ENCODE measurements at regions not wholly inside any gene's neighbourhood (a gene's known extent, or its start where the extent isn't known, plus 50 kb on each side); places are given as distances from the start of the nearest gene placed in this dataset.
"Not testable (repeated sequence)": the region's sequence is repeated elsewhere in the genome, so short reads cannot be mapped to it uniquely, and the experiment has no call there.

DNA sequence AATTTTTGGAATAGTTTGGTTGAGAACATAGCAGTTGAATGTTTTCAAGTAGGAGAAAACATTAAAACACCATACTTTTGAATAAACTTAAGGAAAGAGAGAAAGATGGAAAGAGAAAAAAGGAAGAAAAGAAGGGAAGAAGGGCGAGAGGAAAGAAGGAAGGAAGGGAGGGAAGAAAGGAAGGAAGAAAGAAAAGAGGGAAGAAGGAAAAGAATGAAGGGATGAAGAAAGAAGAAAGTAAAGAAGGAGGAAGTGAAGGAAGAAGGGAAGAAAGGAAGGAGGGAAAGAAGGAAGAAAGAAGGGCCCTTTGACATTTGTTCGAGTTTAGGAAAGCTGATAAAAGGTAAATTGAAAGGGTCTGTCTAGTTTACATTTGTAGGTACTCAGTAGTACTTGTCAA, 482.7 kb downstream of the SIPA1L2 start:
- DNase-seq, result no peak

DNA sequence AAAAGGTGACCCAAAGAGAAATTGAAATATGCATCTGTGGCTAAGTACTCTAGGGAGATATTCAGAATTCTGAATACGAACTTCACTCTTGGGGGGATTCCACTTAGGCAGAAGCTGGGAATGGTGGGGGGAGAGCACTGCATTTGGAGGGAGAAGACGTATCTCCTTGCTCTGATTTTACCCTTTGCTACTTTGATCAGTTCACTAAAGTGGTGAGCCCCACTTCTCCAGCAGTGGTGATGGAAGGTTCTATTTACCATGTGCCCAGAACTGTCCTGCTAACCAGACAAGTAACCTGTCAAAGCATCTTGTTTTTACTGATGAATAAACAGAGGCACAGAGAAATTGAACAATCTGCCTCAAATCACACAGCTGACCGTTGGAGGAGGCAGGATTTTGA, 483.4 kb downstream of the SIPA1L2 start:
- DNase-seq, result no peak

DNA sequence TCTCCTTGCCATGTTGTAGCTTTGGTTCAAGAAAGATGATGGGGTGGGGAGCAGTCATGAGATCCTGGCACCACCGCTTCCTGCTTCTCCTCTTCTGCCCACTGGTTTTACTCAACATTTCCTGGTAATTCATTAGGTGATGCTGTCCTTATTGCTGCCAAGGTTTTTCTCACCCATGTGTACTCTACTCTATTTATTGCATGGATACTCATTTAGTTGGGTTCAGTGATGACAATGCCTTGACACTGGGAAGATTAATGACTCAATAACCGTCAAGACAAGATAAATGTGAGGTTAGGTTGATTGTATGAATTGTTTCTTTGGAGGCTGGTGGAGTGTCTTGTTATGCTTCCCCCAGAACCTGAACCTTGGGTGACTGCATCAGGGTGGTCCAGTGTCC, 484.2 kb downstream of the SIPA1L2 start:
- no peak for DNase-seq

DNA sequence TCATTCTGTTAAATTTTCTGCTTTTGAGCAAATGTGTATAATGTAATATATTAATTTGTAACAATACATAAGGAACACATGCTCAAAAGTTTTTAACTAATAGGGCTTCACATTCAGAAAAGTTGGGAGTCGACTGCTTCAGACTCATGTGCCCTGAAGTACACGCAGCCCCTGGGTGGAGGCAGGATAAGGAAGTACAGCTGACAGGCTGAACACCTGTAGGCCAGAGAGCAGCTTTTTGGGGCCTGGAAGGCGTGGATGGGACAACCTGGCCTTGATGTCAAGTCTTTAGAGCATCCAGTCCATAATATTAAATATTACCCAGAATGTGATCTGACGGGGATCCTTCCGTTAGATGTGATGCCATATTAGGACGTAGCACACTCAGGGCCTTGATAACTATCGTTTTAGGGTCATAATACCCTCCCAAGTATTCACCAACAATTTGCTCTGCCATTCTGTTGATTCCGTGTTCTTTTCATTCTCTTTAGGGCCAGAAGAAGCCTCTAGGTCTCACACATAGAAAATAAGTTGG, 485.2 kb downstream of the SIPA1L2 start:
- no peak for DNase-seq

DNA sequence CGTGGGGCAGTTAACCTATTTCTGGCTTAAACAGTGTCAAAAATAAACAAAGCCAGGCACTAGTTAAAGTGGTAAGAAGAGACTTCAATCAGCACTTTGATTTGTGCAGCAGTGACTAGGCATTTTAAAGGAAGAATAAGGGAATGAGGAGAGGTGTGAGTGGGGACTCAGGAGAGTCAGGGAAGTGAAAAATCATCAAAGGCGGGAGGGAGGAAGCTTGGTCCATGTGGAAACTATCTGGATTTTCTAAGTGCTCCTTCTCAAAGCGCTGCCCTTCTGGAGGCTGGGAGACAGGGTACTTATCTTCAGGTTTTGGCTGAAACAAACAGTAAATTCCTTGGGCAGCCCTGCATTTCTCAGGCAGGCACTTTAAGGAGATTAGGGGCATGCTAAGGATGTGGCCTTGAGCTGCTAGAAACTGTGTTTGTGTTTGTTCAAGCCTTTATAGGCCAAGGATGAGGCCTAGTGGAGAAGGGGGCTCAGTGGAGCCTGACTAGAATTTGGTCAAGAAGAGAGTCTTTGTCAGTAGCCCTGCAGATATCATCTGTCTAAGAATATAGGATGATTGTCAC, 486.5 kb downstream of the SIPA1L2 start:
- no peak for DNase-seq

DNA sequence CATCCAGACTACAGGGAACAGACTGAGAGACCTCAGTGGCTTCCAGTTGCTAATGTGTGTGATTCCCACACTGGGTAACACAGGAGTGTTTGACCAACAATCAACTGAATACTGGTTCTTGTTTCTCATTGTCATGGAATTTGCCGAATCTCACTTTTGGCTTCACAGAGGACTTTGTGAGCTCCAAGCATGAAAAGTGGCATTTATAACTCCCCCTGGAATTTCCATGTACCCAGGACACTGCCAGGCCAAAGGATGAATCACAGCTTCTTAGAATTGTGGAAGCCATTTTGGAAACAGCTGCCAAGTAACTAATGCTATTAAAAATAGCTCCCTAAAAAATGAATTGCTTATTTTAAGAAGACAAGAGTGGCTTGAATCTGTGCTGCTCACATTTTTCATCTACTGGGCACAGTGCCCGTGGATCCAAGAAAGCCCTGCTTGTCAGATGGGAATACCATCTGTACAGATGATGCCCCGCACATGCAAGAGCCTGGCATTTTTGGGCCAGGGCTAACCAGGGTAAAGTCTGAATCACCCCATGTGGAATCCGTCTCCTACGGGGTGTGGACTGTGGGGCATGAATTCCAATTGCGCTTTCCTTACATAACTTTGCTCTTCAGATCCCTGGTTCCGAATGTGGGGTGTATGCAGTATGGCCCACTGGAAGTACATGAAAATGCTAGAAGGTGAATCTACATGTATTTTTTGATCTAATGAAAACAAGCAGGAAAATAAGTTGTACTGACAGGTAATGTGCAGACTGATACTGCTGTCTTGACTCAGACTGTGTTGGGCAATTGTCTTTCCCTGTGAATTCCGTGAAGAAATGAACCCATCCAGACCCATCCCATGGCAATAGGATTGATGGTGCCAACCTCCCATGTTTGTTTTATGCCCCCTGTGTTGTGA, 487.3 kb downstream of the SIPA1L2 start:
- no peak for DNase-seq

DNA sequence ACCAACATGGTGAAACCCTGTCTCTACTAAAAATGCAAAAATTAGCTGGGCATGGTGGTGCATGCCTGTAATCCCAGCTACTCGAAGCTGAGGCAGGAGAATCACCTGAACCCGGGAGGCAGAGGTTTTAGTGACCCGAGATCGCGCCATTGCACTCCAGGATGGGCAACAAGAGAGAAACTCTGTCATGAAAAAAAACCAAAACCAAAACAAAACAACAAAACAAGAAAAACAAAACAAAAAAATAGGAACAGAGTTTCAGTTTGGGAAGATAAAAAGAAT, 488.8 kb downstream of the SIPA1L2 start:
- DNase-seq, result not testable (repeated sequence)

DNA sequence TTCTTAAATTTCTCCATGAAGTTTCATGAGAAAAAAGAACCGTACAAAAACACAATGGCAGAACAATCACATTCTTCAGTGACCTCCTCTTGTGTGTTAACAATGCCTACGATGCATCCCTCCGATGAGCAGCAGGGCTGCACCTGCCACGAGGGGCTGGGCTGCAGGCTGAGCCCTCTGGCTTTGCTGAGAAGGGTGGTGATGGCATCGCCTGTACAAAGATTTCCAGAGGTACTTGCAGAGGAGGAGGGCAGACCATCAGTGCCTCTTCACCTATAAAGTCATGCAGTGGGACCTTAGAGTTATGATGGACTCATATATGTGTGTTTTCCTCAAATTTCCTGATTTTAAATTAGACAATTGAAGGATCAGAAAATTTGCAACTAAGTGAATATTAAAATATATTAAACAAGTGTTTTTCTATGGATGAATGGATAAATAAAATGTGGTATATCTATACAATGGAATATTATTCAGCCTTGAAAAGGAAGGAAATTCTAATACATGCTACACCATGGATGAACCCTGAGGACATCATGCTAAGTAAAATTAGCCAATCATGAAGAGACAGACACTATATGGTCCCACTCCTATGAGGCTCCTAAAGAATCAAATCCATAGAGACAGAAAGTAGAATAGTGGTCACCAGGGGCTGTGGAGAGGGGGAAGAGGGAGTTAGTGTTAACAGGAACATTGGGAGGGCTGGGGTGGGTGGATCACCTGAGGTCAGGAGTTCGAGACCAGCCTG, 489.3 kb downstream of the SIPA1L2 start:
- DNase-seq, result no peak

DNA sequence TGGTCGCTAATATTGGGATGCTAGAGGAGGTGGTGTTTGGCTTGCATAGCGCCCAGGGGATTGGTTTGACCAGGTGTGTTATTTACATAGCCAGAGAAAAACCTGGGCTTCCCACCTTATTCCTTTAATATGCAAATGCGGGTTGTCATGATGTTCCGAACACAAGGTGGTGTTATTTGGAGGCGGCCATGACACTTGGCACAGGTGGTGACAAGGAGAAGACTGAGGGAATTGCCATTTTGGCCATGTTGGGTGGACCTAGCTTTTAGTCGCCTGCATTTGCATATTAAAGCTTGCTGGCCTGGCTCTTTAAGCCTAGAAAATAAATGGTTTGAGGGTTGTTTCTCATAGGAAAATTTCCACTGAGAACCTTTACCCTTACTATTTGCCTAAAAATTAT, 490.5 kb downstream of the SIPA1L2 start:
- DNase-seq, result no peak

DNA sequence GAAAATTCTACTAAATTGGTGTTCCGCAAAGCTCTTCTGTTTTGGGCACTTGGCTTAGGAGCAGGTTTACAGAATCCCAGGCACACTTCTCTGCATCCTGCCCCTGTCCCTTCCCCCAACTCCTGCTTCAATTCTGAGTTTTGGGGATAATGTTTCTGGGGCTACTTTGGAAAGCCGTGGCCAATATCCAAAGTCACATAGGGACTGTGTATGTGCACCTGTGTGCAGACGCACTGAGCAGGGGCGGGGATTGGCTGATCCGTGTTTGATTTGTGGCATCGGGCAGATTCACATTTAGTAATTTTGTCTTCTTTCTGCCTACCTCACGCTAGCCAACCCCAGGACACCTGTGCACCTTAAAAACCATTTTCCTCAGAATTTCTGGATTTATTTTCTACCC, 491.9 kb downstream of the SIPA1L2 start:
- DNase-seq, result no peak

DNA sequence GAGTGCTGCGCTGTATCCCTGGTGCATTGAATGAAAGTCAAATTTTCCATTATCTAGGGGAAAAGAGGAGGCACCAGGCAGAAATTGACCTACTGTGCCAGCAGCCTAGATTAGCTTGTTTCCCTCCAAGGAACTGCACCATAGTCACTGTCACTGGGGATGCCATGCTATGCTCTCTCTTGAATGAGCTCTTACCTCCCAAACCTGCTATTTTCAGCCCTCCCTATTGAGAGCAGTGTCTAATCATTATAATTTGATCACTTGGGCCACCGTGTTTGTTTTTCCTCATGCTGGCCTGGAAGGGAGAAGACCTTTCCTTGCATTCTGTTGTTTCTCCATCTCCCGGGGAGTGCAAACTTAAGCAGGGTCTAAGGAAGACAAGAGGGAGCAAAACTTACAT, 492.9 kb downstream of the SIPA1L2 start:
- DNase-seq, result no peak

DNA sequence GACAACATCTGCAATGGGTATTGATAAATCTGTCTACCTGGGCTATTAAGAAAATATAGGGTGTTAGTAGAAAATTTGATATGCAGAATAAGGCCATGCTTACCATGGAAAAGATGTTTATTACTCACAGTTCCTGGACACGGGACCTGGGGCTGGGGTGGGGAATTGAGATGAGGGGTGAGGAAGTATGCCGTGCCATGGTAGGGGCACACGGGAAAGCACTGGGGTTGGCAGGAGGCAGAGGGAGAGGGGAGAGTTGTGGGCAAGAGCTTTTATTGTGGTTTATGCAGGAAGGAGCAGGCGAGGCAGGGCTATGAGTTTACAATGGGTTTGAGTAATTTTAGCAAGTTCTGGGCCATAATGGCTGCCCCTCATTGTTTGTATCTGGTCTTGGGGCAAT, 493.8 kb downstream of the SIPA1L2 start:
- no peak for DNase-seq

DNA sequence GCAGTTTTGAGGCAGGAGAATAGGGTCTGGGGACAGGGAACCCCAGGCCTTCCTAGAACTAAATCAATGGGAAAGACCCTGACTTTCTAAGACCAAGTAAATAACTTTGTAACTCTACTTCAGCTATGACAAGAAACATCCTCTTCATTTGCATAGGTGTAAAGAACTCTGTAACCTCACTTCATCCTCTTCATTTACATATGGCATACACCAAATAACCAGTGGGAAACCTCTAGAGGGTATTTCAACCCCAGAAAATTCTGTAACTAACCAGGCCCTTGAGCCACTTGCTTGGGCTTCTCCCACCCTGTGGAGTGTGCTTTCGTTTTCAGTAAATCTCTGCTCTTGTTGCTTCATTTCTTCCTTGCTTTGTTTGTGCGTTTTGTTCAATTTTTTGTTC, 495.6 kb downstream of the SIPA1L2 start:
- DNase-seq, result no peak

DNA sequence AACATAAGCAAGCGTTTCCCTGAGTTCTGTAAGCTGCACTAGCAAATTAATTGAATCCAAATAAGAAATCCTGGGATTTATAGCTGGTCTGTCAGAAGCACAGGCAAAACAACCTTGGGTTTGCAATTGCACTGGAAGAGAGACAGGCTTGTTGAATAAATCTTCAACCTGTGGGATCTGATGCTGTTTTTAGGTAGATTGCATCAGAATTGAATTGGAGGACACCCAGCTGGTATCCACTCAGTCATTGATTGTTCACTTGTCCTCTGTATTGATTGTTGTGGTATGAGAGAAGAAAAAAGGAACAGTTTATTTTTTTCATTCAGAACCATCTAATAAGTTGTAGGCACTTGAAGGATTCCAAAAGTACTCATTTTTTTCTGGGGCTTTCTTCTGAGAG, 497.4 kb downstream of the SIPA1L2 start:
- no peak for DNase-seq

DNA sequence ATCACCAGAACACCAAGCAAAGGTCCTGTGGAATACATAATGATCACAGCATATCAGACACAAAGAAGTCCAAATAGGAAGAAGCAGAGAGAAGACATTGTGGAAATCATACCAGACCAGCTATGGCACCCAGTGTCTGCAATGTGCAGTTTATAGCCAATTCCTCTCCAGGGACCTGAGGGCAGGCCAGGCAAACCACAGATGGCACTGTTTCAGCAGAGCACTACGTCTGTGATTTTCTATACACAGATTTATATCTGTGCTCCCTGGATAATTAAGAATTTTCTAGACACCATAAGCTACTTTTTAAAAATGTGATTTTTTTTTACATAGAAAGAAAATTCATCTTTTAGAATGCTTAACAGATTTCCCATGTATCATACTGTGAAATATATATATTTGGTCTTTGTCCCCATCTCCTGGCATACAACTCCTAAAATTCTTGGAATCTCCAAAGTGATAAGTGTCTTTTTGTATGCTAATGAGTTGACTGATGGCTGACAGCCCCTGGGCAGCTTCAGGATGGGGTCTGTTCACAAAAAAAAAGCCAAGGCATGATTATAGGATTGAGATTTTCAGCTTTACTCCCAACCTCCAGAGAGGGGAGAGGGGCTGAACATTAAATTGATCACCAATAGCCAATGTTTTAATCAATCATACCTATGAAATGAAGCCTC, 498.1 kb downstream of the SIPA1L2 start:
- no peak for DNase-seq

DNA sequence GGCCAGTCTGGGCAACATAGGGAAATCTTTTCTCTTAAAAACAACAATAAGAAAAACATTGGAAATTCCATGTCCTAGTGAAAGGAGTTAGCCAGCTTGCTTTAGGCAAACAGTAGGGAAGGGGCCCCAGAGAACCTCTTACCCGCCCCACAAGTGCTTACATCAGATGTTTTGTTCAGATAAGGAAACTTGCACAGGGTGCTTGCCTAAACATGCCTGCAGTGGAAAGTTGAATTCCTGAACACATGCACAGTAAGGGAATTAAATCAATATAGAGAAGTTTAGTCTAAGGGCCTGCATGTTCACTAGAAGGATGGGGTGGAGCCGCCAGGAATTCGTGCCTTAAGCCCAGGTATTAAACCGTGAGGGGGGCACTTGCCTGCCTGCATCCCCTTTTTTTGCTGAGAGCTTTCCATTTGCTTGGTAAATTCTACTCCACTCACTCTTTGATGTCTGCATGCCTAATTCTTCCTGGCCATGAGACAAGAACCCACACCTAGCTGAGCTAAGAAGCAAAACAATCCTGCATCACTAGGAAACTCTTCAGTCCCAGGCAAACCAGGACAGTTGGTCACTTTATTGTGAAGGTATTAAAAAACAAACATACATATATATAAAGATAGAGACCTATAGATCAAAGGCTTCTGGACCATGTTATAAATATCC, 499.0 kb downstream of the SIPA1L2 start:
- DNase-seq, result no peak

DNA sequence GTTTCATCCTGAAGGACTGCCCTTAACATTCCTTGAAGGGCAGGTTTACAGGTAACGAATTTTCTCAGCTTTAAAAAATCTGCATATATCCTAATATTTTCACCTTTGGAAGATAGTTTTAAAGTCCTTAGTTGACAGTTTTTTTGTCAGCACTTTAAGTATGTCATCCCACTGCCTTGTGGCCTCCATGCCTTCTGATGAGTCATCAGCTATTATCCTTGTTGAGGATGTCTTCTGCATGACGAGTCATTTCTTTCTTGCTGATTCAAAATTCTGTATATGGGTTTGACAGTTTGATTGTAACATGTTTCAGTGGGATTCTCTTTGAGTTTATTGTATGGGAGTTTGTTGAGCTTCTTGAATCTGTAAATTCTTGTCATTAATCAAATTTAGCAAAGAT, 500.6 kb downstream of the DISC1 start:
- DNase-seq, result no peak

DNA sequence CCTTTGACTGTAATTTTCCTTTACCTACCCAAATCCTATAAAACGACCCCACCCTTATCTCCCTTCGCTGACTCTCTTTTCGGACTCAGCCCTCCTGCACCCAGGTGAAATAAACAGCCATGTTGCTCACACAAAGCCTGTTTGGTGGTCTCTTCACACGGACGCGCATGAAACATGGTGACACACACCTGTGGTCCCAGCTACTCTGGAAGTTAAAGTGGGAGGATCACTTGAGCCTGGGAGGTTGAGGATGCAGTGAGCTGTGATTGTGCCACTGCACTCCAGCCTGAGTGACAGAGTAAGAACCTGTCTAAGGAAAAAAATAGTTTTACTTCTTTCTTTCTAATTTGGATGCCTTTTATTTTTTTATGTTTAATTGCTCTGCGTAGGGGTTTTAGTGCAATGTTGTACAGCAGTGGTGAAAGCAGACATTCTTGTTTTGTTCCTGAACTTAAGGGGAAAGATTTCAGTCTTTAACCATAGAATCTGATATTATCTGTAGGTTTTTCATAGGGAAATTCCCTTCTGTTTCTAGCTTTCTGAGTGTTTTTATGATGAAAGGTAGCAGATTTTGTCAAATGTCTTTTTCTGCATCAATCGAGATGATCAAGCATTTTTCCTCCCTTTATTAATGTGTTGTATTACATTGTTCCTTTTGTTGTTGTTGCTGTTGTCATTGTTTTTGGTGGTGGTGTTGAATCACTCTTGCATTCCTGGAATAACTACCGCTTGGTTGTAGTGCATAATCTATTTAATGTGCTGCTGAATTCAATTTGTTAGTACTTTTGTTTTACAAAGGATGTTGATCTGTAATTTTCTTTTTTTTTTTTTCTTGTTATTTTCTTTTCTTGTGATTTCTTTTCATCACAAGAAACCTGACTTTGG, 497.4 kb downstream of the DISC1 start:
- no peak for DNase-seq

DNA sequence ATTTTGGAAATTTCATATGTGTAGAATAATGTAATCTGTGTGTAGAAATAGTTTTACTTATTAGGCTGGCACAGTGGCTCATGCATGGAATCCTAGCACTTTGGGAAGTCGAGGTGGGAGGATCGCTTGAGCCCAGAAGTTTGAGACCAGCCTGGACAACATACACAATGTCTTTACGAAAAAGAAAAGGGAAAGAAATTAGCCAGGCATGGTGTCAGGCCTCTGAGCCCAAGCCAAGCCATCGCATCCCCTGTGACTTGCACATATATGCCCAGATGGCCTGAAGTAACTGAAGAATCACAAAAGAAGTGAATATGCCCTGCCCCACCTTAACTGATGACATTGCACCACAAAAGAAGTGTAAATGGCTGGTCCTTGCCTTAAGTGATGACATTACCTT, 491.3 kb downstream of the DISC1 start:
- DNase-seq, result not testable (repeated sequence)

DNA sequence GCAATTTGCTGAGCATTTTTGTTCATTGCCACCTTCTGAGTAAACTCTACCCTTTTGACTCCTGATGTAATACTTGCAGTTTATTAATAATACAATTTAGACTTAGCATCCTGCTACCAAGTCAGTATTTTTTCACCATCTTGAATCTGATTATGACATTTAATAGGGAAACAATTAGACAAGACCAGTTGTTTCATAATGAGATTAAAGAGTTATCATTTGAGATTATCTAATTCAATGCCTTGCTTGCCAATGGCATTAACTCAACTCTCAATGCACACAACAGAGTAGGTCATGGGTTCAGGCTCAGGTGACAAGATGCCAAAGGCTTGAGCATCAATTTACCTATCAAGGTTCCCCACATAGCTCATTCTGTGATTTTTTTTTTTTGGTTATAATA, 488.4 kb downstream of the DISC1 start:
- no peak for DNase-seq

DNA sequence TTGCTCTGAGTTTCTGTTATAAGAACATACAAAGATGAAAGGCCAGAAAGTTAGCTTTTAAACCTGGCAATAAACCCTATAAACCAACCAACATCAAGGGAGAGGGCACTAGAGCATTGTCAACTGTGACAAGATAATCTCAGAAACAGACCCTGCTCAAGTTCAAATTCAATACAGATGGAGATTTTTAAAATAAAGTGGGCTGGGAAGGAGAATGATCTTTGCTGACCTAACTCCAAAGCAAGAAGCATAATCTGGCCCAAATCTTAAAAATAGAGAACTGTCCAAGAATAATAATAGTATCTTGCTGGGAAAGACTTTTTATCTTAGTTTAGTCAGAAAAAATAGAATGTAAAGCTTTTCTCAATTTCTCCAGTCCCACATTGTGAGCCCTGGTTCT, 485.5 kb downstream of the DISC1 start:
- DNase-seq, result no peak

DNA sequence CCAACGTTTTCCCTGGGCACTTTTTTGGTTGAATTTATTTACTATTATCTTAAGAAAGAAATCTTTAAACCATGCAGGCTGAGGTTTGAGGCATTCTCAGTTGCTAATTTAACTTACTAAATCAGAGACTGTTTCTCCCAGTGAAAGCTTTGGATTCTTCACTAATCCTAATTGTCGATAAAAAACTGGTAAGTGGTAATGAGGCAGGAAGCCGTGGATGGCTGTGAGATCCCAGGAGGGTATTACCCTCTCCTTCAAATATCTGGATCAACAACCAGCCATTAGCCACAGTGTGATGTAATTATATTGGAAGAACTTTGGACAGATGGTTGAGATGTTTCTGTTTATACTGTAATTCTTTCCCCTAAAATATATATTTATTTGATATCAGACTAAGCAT, 485.0 kb downstream of the DISC1 start:
- DNase-seq, result no peak
